ENCODE measurements at regions not wholly inside any gene's neighbourhood (a gene's known extent, or its start where the extent isn't known, plus 50 kb on each side); places are given as distances from the start of the nearest gene placed in this dataset.

GRCh38 chr5:30811298-30811697 lies 382.2 kb upstream of the CDH6 start:
- peaks cover 14% of the 10 kb centered on the region for H3K9me3 Mint-ChIP-seq (ENCODE audit: low read depth, unreplicated experiment)
- intact Hi-C loops (cut with micrococcal nuclease; ENCODE audit: unreplicated experiment), result no loop called here
- BruUV-seq (replicated peaks), result no TSS peak

GRCh38 chr5:30809933-30810332 lies 383.6 kb upstream of the CDH6 start:
- H3K27me3 Mint-ChIP-seq (ENCODE audit: unreplicated experiment), result no peaks in the 10 kb centered on the region
- peaks cover 21% of the 10 kb centered on the region for H3K4me1 Mint-ChIP-seq (ENCODE audit: low read depth, unreplicated experiment)
- intact Hi-C loops (cut with micrococcal nuclease; ENCODE audit: unreplicated experiment), result loop anchor here (10.0 kb wide), 1 partner anchor 425 kb away; no protein-coding TSS in a partner anchor
- no peak for TF ChIP-seq CTCF (IDR thresholded peaks at IDR 0.05; ENCODE audit: unreplicated experiment)
- no peak for DNase-seq
- BruUV-seq (replicated peaks), result no TSS peak
- no peaks in the 10 kb centered on the region for H3K36me3 Mint-ChIP-seq (ENCODE audit: insufficient read depth, unreplicated experiment)
- no peak overlapping the region for H3K27ac Mint-ChIP-seq (ENCODE audit: unreplicated experiment)
- peaks cover 14% of the 10 kb centered on the region for H3K9me3 Mint-ChIP-seq (ENCODE audit: low read depth, unreplicated experiment)
- CTCF ChIA-PET, result no interaction called here
- no peak overlapping the region for H3K4me3 Mint-ChIP-seq (ENCODE audit: low read depth, unreplicated experiment)

More at GRCh38 chr5:30811298-30811697, 382.2 kb upstream of the CDH6 start:
- DNase-seq, result no peak
- CTCF ChIA-PET, result no interaction called here
- Mint-ChIP-seq H3K27ac (ENCODE audit: unreplicated experiment) (no peak overlapping the region), H3K36me3 (ENCODE audit: insufficient read depth, unreplicated experiment) (no peaks in the 10 kb centered on the region), H3K27me3 (ENCODE audit: unreplicated experiment) (no peaks in the 10 kb centered on the region), H3K4me1 (ENCODE audit: low read depth, unreplicated experiment) (peaks cover 21% of the 10 kb centered on the region), H3K4me3 (ENCODE audit: low read depth, unreplicated experiment) (no peak overlapping the region)
- no peak for TF ChIP-seq CTCF (IDR thresholded peaks at IDR 0.05; ENCODE audit: unreplicated experiment)

- H3K36me3 Mint-ChIP-seq (ENCODE audit: insufficient read depth, unreplicated experiment), result no peaks in the 10 kb centered on the region
- BruUV-seq (replicated peaks), result no TSS peak
- H3K27me3 Mint-ChIP-seq (ENCODE audit: unreplicated experiment), result no peaks in the 10 kb centered on the region
- H3K9me3 Mint-ChIP-seq (ENCODE audit: low read depth, unreplicated experiment), result peaks cover 15% of the 10 kb centered on the region
- CTCF ChIA-PET, result no interaction called here
- no peak for TF ChIP-seq CTCF (IDR thresholded peaks at IDR 0.05; ENCODE audit: unreplicated experiment)
- H3K27ac Mint-ChIP-seq (ENCODE audit: unreplicated experiment), result no peak overlapping the region
- H3K4me1 Mint-ChIP-seq (ENCODE audit: low read depth, unreplicated experiment), result peaks cover 16% of the 10 kb centered on the region
- no peak overlapping the region for H3K4me3 Mint-ChIP-seq (ENCODE audit: low read depth, unreplicated experiment)
- DNase-seq, result no peak
- intact Hi-C loops (cut with micrococcal nuclease; ENCODE audit: unreplicated experiment), result loop anchor here (10.0 kb wide), 1 partner anchor 426 kb away; no protein-coding TSS in a partner anchor
Measured at GRCh38 chr5:30808996-30809395, 384.5 kb upstream of the CDH6 start.

- Mint-ChIP-seq H3K27ac (ENCODE audit: unreplicated experiment) (no peak overlapping the region), H3K36me3 (ENCODE audit: insufficient read depth, unreplicated experiment) (no peaks in the 10 kb centered on the region), H3K9me3 (ENCODE audit: low read depth, unreplicated experiment) (peaks cover 16% of the 10 kb centered on the region), H3K4me1 (ENCODE audit: low read depth, unreplicated experiment) (peaks cover 9% of the 10 kb centered on the region), H3K4me3 (ENCODE audit: low read depth, unreplicated experiment) (no peak overlapping the region), H3K27me3 (ENCODE audit: unreplicated experiment) (no peaks in the 10 kb centered on the region)
- CTCF ChIA-PET, result no interaction called here
- intact Hi-C loops (cut with micrococcal nuclease; ENCODE audit: unreplicated experiment), result loop anchor here (10.0 kb wide), 1 partner anchor 430 kb away; no protein-coding TSS in a partner anchor
- BruUV-seq (replicated peaks), result no TSS peak
- no peak for TF ChIP-seq CTCF (IDR thresholded peaks at IDR 0.05; ENCODE audit: unreplicated experiment)
- no peak for DNase-seq
Measured at GRCh38 chr5:30804739-30805505, 388.6 kb upstream of the CDH6 start.
